ENCODE measurements at regions not wholly inside any gene's neighbourhood (a gene's known extent, or its start where the extent isn't known, plus 50 kb on each side); places are given as distances from the start of the nearest gene placed in this dataset.
"Not testable (repeated sequence)": the region's sequence is repeated elsewhere in the genome, so short reads cannot be mapped to it uniquely, and the experiment has no call there.

GRCh38 chr1:30660241-30660640, 63.1 kb downstream of the MATN1 start:
- no peak for DNase-seq

GRCh38 chr1:30659702-30660101, 63.7 kb downstream of the MATN1 start:
- no peak for DNase-seq

- DNase-seq: not testable (repeated sequence)
These were observed 65.0 kb downstream of the MATN1 start for GRCh38 chr1:30658375-30658774.

GRCh38 chr1:30658014-30658336, 65.4 kb downstream of the MATN1 start:
- DNase-seq: no peak

- no peak for DNase-seq
These were observed 66.0 kb downstream of the MATN1 start for GRCh38 chr1:30657131-30658013.

GRCh38 chr1:30656171-30656940, 67.0 kb downstream of the MATN1 start:
- DNase-seq: no peak

GRCh38 chr1:30655672-30656071, 67.7 kb downstream of the MATN1 start:
- DNase-seq: no peak

- DNase-seq: no peak
These were observed 69.2 kb downstream of the MATN1 start for GRCh38 chr1:30654188-30654587.

- DNase-seq: no peak
These were observed 71.1 kb downstream of the MATN1 start for GRCh38 chr1:30652152-30652841.

GRCh38 chr1:30651395-30651794, 72.0 kb downstream of the MATN1 start:
- not testable (repeated sequence) for DNase-seq

GRCh38 chr1:30650968-30651320, 72.4 kb downstream of the MATN1 start:
- no peak for DNase-seq

GRCh38 chr1:30650038-30650967, 73.1 kb downstream of the MATN1 start:
- DNase-seq: no peak

GRCh38 chr1:30649321-30649991, 73.9 kb downstream of the MATN1 start:
- DNase-seq: no peak

GRCh38 chr1:30648408-30649000, 74.9 kb downstream of the MATN1 start:
- no peak for DNase-seq

- peak; percentile 13 for DNase-seq
These were observed 77.6 kb downstream of the MATN1 start for GRCh38 chr1:30645807-30646206.

- DNase-seq: no peak
These were observed 80.8 kb downstream of the MATN1 start for GRCh38 chr1:30642391-30643120.

GRCh38 chr1:30641572-30642353, 81.6 kb downstream of the MATN1 start:
- DNase-seq: no peak

- no peak for DNase-seq
These were observed 83.4 kb downstream of the MATN1 start for GRCh38 chr1:30639881-30640452.

GRCh38 chr1:30638811-30639210, 84.6 kb downstream of the MATN1 start:
- DNase-seq: no peak

- no peak for DNase-seq
These were observed 85.3 kb downstream of the MATN1 start for GRCh38 chr1:30638086-30638485.
